ENCODE measurements at regions not wholly inside any gene's neighbourhood (a gene's known extent, or its start where the extent isn't known, plus 50 kb on each side); places are given as distances from the start of the nearest gene placed in this dataset.
"Not testable (repeated sequence)": the region's sequence is repeated elsewhere in the genome, so short reads cannot be mapped to it uniquely, and the experiment has no call there.

GRCh38 chr2:194494401-194494800 is 1162.6 kb upstream of the SLC39A10 start:
- no peak for DNase-seq (ENCODE audit: low read depth, low spot score)
- no peak overlapping the region for H3K4me3 ChIP-seq (ENCODE audit: low read depth, low read length)
- POLR2A ChIA-PET = no interaction called here
- no peak for TF ChIP-seq CTCF (IDR thresholded peaks at IDR 0.05; ENCODE audit: insufficient read depth, low read length, missing control alignments)
- CTCF ChIA-PET = no interaction called here

GRCh38 chr2:194491409-194492115 is 1165.5 kb upstream of the SLC39A10 start:
- H3K4me3 ChIP-seq (ENCODE audit: low read depth, low read length) = no peak overlapping the region
- CTCF ChIA-PET = no interaction called here
- POLR2A ChIA-PET = no interaction called here
- DNase-seq (ENCODE audit: low read depth, low spot score) = no peak
- TF ChIP-seq CTCF (IDR thresholded peaks at IDR 0.05; ENCODE audit: insufficient read depth, low read length, missing control alignments) = no peak

- CTCF ChIA-PET = no interaction called here
- no peak for DNase-seq (ENCODE audit: low read depth, low spot score)
- TF ChIP-seq CTCF (IDR thresholded peaks at IDR 0.05; ENCODE audit: insufficient read depth, low read length, missing control alignments) = no peak
- POLR2A ChIA-PET = no interaction called here
- H3K4me3 ChIP-seq (ENCODE audit: low read depth, low read length) = no peak overlapping the region
Measured at GRCh38 chr2:194486326-194486725, 1170.7 kb upstream of the SLC39A10 start.

- ChIA-PET CTCF (no interaction called here), POLR2A (no interaction called here)
- no peak for TF ChIP-seq CTCF (IDR thresholded peaks at IDR 0.05; ENCODE audit: insufficient read depth, low read length, missing control alignments)
- DNase-seq (ENCODE audit: low read depth, low spot score) = no peak
- H3K4me3 ChIP-seq (ENCODE audit: low read depth, low read length) = no peak overlapping the region
Measured at GRCh38 chr2:194483041-194483440, 1174.0 kb upstream of the SLC39A10 start.

GRCh38 chr2:194465641-194466040 is 1191.4 kb upstream of the SLC39A10 start:
- ChIA-PET POLR2A (no interaction called here), CTCF (no interaction called here)
- no peak for DNase-seq (ENCODE audit: low read depth, low spot score)
- no peak for TF ChIP-seq CTCF (IDR thresholded peaks at IDR 0.05; ENCODE audit: insufficient read depth, low read length, missing control alignments)
- H3K4me3 ChIP-seq (ENCODE audit: low read depth, low read length) = no peak overlapping the region

- no peak overlapping the region for H3K4me3 ChIP-seq (ENCODE audit: low read depth, low read length)
- POLR2A ChIA-PET = no interaction called here
- TF ChIP-seq CTCF (IDR thresholded peaks at IDR 0.05; ENCODE audit: insufficient read depth, low read length, missing control alignments) = no peak
- CTCF ChIA-PET = no interaction called here
- DNase-seq (ENCODE audit: low read depth, low spot score) = no peak
Measured at GRCh38 chr2:194464964-194465638, 1191.9 kb upstream of the SLC39A10 start.

GRCh38 chr2:194462883-194463282 is 1194.1 kb upstream of the SLC39A10 start:
- H3K4me3 ChIP-seq (ENCODE audit: low read depth, low read length); POLR2A ChIA-PET; DNase-seq (ENCODE audit: low read depth, low spot score); CTCF ChIA-PET: not testable (repeated sequence)

Data from AG04449 (cell line).